DOHH2 (cell line): ENCODE measurements at regions not wholly inside any gene's neighbourhood (a gene's known extent, or its start where the extent isn't known, plus 50 kb on each side); places are given as distances from the start of the nearest gene placed in this dataset.

Experiments used
- H3F3A ChIP-seq: fragments of 200-600 bp; sonication (generic), shearing (Covaris generic); 2 replicates; pipeline ENCODE4 v1.6.0; 2016; ENCODE audit warnings: antibody characterized with exemption, mild to moderate bottlenecking; ENCODE audit not compliant: control insufficient read depth, insufficient read depth
- H3K27ac ChIP-seq: fragments of 200-600 bp; sonication (generic); 2 replicates; pipeline ENCODE4 v1.5.1; 2014; ENCODE audit warnings: low read depth, mild to moderate bottlenecking, low read length, moderate library complexity
- H3K27me3 ChIP-seq: fragments of 200-600 bp; sonication (generic); 2 replicates; pipeline ENCODE4 v1.6.1; 2014; ENCODE audit warnings: mild to moderate bottlenecking, low read length, mixed read lengths; ENCODE audit not compliant: control insufficient read depth
- H3K36me3 ChIP-seq: fragments of 200-600 bp; sonication (generic); 2 replicates; pipeline ENCODE4 v1.6.1; 2014; ENCODE audit warnings: mild to moderate bottlenecking, low read length, moderate library complexity, mixed read lengths; ENCODE audit not compliant: control insufficient read depth
- H3K4me1 ChIP-seq: fragments of 200-600 bp; sonication (generic); 2 replicates; pipeline ENCODE4 v1.6.1; 2014; ENCODE audit warnings: mild to moderate bottlenecking, low read length, mixed read lengths; ENCODE audit not compliant: control insufficient read depth
- H3K4me2 ChIP-seq: fragments of 200-600 bp; sonication (generic); 2 replicates; pipeline ENCODE4 v1.6.0; 2014; ENCODE audit warnings: mild to moderate bottlenecking, low read length, moderate library complexity
- H3K4me3 ChIP-seq: fragments of 200-600 bp; sonication (generic); 2 replicates; pipeline ENCODE4 v1.5.1; 2014; ENCODE audit warnings: mild to moderate bottlenecking, low read length, mixed read lengths
- H3K79me2 ChIP-seq: fragments of 200-600 bp; sonication (generic); 2 replicates; pipeline ENCODE4 v1.6.1; 2014; ENCODE audit warnings: mild to moderate bottlenecking, low read length, mixed read lengths; ENCODE audit not compliant: control insufficient read depth
- H3K9me2 ChIP-seq: fragments of 200-600 bp; sonication (generic); replicated peaks from 2 replicates; pipeline ENCODE4 v1.6.1; 2014; ENCODE audit warnings: mild to moderate bottlenecking, low read length, mixed read lengths; ENCODE audit not compliant: control insufficient read depth
- H3K9me3 ChIP-seq: fragments of 200-600 bp; sonication (generic); 2 replicates; pipeline ENCODE4 v1.6.1; 2014; ENCODE audit warnings: antibody characterized with exemption, low read length, mixed read lengths; ENCODE audit not compliant: control insufficient read depth, insufficient read depth
- H4K20me1 ChIP-seq: fragments of 200-600 bp; sonication (generic); 2 replicates; pipeline ENCODE4 v1.6.0; 2014; ENCODE audit warnings: low read depth, mild to moderate bottlenecking, antibody characterized with exemption, low read length, moderate library complexity; ENCODE audit not compliant: control insufficient read depth, insufficient read depth
- EZH2phosphoT487 ChIP-seq: fragments of 200-600 bp; sonication (generic); IDR thresholded peaks from 2 replicates; pipeline ENCODE4 v1.6.1; 2017; ENCODE audit warnings: borderline replicate concordance, mild to moderate bottlenecking, antibody characterized with exemption, low read length, moderate library complexity, mixed read lengths
- TF ChIP-seq, protein P1 (sequence below): fragments of 200-600 bp; sonication (generic); IDR thresholded peaks from one replicate; pipeline ENCODE4 v1.5.1; 2014; ENCODE audit warnings: antibody characterized with exemption, mild to moderate bottlenecking, low read depth, low read length; ENCODE audit not compliant: poor library complexity, severe bottlenecking

DNA sequence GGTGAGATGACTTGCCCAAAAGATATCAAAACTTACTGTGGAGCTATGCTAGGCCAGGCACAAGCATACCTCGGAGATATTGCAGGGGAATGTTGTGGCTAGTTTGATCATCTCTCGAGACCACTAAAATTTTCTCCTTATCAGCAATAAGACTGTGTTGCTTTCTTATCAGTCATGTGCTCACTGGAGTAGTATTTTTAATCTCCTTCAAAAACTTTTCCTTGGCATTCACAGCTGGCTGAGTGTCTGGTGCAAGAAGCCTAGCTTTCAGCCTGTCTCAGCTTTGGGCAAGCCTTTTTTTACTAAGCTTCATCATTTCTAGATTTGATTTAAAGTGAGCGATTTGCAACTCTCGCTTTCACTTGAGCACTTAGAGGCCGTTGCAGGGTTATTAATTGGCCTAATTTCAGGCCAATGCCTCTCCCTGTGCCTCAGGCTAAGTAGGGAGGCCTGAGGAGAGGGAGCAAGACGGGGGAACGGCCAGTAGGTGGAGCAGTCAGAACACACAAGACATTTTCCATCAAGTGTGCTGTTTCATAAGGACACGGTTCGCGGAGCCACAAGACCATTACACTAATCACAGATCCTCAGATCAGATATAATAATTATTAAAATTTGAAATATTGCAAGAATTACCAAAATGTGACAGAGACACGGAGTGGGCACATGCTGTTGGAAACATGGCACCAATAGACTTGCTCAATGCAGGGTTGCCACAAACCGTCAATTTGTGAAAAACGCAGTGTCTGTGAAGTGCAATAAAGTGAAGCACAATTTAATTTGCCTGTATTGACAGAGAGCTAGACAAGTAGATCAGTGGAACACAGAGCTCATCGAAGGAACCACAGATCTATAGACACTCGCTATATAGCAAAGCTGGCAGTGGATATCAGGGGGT is 106.8 kb upstream of the SIRPG start:
- no peak overlapping the region for H3K4me3 ChIP-seq
- no peaks in the 10 kb centered on the region for H3K9me3 ChIP-seq
- H3K36me3 ChIP-seq: no peaks in the 10 kb centered on the region
- H3F3A ChIP-seq: no peaks in the 10 kb centered on the region
- H3K27me3 ChIP-seq: 0 out of 2 replicates have a peak, but pooled peaks cover 3% of the 10 kb centered on the region
- TF ChIP-seq, protein P1, sequence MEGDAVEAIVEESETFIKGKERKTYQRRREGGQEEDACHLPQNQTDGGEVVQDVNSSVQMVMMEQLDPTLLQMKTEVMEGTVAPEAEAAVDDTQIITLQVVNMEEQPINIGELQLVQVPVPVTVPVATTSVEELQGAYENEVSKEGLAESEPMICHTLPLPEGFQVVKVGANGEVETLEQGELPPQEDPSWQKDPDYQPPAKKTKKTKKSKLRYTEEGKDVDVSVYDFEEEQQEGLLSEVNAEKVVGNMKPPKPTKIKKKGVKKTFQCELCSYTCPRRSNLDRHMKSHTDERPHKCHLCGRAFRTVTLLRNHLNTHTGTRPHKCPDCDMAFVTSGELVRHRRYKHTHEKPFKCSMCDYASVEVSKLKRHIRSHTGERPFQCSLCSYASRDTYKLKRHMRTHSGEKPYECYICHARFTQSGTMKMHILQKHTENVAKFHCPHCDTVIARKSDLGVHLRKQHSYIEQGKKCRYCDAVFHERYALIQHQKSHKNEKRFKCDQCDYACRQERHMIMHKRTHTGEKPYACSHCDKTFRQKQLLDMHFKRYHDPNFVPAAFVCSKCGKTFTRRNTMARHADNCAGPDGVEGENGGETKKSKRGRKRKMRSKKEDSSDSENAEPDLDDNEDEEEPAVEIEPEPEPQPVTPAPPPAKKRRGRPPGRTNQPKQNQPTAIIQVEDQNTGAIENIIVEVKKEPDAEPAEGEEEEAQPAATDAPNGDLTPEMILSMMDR: peak; percentile 77
- no peak for TF ChIP-seq EZH2phosphoT487
- H3K9me2 ChIP-seq: no peaks in the 10 kb centered on the region
- no peaks in the 10 kb centered on the region for H3K79me2 ChIP-seq
- H3K4me2 ChIP-seq: no peak overlapping the region
- H3K4me1 ChIP-seq: no peaks in the 10 kb centered on the region
- no peak overlapping the region for H3K27ac ChIP-seq
- no peaks in the 10 kb centered on the region for H4K20me1 ChIP-seq

DNA sequence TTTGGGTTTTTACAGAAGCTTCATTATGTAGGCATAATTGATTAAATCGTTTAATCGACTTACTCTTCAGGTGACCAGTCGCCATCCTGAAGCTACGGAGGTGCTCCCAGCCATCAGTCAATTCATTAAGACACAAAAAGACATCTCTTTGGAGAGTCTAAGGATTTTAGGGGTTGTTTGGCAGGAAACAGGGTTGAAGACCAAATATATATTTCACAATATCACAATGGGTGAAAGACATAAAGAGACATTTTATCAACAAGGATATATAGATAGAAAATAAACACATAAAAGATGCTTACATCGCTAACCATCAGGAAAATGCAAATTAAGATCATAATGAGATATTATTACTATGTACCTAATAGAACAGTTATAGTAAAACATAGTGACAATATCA is 104.0 kb upstream of the SIRPG start:
- Histone ChIP-seq H3K27me3 (peaks cover 3% of the 10 kb centered on the region; the same call in 1 of the 2 replicates), H3K27ac (no peak overlapping the region), H3K4me2 (no peak overlapping the region), H3K36me3 (no peaks in the 10 kb centered on the region), H3F3A (no peaks in the 10 kb centered on the region), H3K4me1 (no peaks in the 10 kb centered on the region), H4K20me1 (no peaks in the 10 kb centered on the region), H3K9me3 (no peaks in the 10 kb centered on the region), H3K9me2 (no peaks in the 10 kb centered on the region), H3K4me3 (no peak overlapping the region), H3K79me2 (no peaks in the 10 kb centered on the region)
- TF ChIP-seq, protein P1: no peak
- TF ChIP-seq EZH2phosphoT487: no peak

DNA sequence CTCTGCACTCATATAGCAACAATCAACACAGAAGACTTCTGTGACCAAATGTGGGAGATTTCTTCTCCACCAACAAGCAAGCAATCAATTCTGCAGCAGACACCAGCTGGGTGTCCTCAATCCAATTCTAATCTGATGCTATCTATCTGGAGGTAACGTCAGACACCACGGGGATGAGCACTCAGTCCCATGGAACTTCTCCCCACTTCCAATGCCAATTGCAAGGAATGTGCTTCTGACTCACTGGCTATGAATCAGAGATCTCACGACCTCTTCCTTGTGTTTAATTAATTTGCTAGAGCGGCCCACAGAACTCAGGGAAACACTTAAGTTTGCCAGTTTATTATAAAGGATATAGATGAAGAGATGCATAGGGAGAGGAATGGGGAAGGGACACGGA is 103.5 kb upstream of the SIRPG start:
- H3K27me3 ChIP-seq: peaks cover 3% of the 10 kb centered on the region; the same call in 1 of the 2 replicates
- H3K9me3 ChIP-seq: no peaks in the 10 kb centered on the region
- no peaks in the 10 kb centered on the region for H3K9me2 ChIP-seq
- H3K79me2 ChIP-seq: no peaks in the 10 kb centered on the region
- no peak overlapping the region for H3K4me3 ChIP-seq
- H3F3A ChIP-seq: no peaks in the 10 kb centered on the region
- H3K4me1 ChIP-seq: no peaks in the 10 kb centered on the region
- H3K36me3 ChIP-seq: no peaks in the 10 kb centered on the region
- TF ChIP-seq, protein P1: no peak
- TF ChIP-seq EZH2phosphoT487: no peak
- no peak overlapping the region for H3K27ac ChIP-seq
- H4K20me1 ChIP-seq: no peaks in the 10 kb centered on the region
- H3K4me2 ChIP-seq: no peak overlapping the region
